Cardiac muscle cell (in vitro differentiated cells and primary cell): ENCODE measurements at regions not wholly inside any gene's neighbourhood (a gene's known extent, or its start where the extent isn't known, plus 50 kb on each side); places are given as distances from the start of the nearest gene placed in this dataset.

Experiments used
- DNase-seq, 2 donors: peaks; one replicate each; pipeline versions ENCODE4 v3.0.0 to v3.0.0-alpha.2; 2010 to 2017; ENCODE audit warnings: low read depth in 1 of 2, low spot score in 1 of 2
- H3K27ac ChIP-seq: fragments of 200-600 bp; sonication (generic); 2 replicates; pipeline ENCODE4 v1.5.1; 2016
- H3K27me3 ChIP-seq: fragments of 200-600 bp; sonication (generic); 2 replicates; pipeline ENCODE4 v1.6.0; 2016; ENCODE audit warnings: control low read depth
- H3K36me3 ChIP-seq: fragments of 200-600 bp; sonication (generic); 2 replicates; pipeline ENCODE4 v1.5.1; 2016; ENCODE audit warnings: control low read depth
- H3K4me1 ChIP-seq: fragments of 200-600 bp; sonication (generic); 2 replicates; pipeline ENCODE4 v1.8.1; 2017; ENCODE audit warnings: low read depth, mild to moderate bottlenecking, mixed run types
- H3K4me3 ChIP-seq: fragments of 200-600 bp; sonication (generic); 2 replicates; pipeline ENCODE4 v1.5.1; 2016; ENCODE audit warnings: mild to moderate bottlenecking
- H3K9me3 ChIP-seq: fragments of 200-600 bp; sonication (generic); 2 replicates; pipeline ENCODE4 v1.5.1; 2017; ENCODE audit warnings: low read depth, mild to moderate bottlenecking, control low read depth
- TF ChIP-seq, protein P1 (sequence below): IDR thresholded peaks from 2 replicates; pipeline ENCODE4 v1.5.1; 2012; ENCODE audit warnings: low read depth, mild to moderate bottlenecking, low read length

DNA sequence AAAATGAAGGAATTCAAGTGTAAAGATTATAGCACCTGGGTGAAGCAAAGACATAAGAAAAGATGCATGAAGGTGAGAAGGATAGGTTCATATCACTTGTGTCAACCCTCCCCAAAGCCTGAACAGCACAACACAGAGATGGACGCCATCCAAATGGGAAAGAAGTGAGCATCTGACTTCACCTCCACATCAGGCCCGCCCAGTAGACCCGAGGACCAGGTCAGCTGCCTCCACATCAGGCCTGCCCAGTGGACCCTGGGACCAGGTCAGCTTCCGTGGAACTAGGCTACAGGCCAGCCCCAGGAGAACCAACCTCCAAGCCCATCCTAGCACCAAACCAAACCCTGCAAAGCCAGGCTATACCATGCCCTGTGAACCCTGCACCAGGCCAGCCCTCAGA lies 862.9 kb downstream of the UQCRFS1 start:
- no peaks in the 10 kb centered on the region for H3K36me3 ChIP-seq
- no peak overlapping the region for H3K4me3 ChIP-seq
- no peaks in the 10 kb centered on the region for H3K27me3 ChIP-seq
- H3K27ac ChIP-seq: no peak overlapping the region
- TF ChIP-seq, protein P1, sequence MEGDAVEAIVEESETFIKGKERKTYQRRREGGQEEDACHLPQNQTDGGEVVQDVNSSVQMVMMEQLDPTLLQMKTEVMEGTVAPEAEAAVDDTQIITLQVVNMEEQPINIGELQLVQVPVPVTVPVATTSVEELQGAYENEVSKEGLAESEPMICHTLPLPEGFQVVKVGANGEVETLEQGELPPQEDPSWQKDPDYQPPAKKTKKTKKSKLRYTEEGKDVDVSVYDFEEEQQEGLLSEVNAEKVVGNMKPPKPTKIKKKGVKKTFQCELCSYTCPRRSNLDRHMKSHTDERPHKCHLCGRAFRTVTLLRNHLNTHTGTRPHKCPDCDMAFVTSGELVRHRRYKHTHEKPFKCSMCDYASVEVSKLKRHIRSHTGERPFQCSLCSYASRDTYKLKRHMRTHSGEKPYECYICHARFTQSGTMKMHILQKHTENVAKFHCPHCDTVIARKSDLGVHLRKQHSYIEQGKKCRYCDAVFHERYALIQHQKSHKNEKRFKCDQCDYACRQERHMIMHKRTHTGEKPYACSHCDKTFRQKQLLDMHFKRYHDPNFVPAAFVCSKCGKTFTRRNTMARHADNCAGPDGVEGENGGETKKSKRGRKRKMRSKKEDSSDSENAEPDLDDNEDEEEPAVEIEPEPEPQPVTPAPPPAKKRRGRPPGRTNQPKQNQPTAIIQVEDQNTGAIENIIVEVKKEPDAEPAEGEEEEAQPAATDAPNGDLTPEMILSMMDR: no peak
- DNase-seq: no peak
- no peaks in the 10 kb centered on the region for H3K9me3 ChIP-seq
- no peaks in the 10 kb centered on the region for H3K4me1 ChIP-seq

GRCh38 chr19:28349604-28350003 lies 863.3 kb downstream of the UQCRFS1 start:
- H3K9me3 ChIP-seq: no peaks in the 10 kb centered on the region
- H3K4me3 ChIP-seq: no peak overlapping the region
- no peak for DNase-seq
- H3K36me3 ChIP-seq: no peaks in the 10 kb centered on the region
- no peak overlapping the region for H3K27ac ChIP-seq
- H3K27me3 ChIP-seq: no peaks in the 10 kb centered on the region
- TF ChIP-seq, protein P1: no peak
- no peaks in the 10 kb centered on the region for H3K4me1 ChIP-seq

DNA sequence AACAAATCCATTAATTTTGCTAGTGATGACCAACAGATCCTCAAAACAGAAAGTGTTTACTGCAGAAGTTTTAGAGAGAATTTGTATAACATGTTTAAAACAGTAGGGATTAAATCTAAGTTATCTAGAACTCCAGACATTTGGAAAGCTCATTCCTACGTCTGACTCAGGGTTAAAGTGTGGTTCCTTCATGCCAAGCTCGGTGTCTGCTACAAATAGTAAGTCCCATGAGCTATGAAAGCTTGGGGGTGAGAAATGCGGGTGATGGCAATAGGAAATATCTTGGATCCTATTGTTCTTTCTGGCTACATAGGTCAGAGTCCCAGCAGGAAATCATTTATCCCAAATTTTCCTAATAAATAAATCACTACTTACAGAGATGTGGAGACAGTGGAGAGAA lies 867.1 kb downstream of the UQCRFS1 start:
- TF ChIP-seq, protein P1: no peak

DNA sequence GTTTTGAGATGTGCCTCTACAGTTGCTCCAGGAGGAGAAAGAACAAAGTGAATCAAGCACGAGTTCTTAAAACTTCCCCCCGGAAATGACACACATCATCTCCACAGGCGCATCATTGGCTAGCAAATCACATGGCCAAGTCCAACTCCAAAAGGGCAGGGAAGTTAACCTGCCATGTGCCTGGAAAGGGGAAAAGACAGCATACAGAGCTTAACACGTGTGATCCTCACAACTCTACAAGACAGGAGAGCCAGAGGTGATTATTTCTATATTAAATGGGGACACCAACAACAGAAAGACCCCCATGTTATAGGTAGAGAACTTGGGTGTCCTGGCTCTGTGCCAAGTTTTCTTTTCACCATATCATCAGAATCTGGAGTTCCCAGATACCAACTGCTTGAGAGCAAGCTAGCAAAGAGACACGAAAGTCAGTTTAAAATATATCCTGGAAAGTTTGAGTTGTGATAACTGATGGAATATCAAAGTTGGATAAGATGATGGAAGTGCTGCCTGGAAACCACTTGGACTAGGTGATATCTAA lies 871.1 kb downstream of the UQCRFS1 start:
- H3K4me1 ChIP-seq: no peaks in the 10 kb centered on the region
- no peak overlapping the region for H3K4me3 ChIP-seq
- H3K9me3 ChIP-seq: no peaks in the 10 kb centered on the region
- no peaks in the 10 kb centered on the region for H3K36me3 ChIP-seq
- no peak for DNase-seq
- TF ChIP-seq, protein P1: no peak
- H3K27ac ChIP-seq: no peak overlapping the region
- no peaks in the 10 kb centered on the region for H3K27me3 ChIP-seq

More for the DNA sequence above, 867.1 kb downstream of the UQCRFS1 start:
- Histone ChIP-seq H3K27ac (no peak overlapping the region), H3K9me3 (no peaks in the 10 kb centered on the region), H3K4me3 (no peak overlapping the region), H3K36me3 (no peaks in the 10 kb centered on the region), H3K4me1 (no peaks in the 10 kb centered on the region), H3K27me3 (no peaks in the 10 kb centered on the region)
- DNase-seq: no peak

GRCh38 chr19:28334419-28334818 lies 878.5 kb downstream of the UQCRFS1 start:
- Histone ChIP-seq H3K27me3 (peaks cover 4% of the 10 kb centered on the region), H3K36me3 (no peaks in the 10 kb centered on the region), H3K4me3 (no peak overlapping the region), H3K9me3 (no peaks in the 10 kb centered on the region), H3K4me1 (no peaks in the 10 kb centered on the region), H3K27ac (no peak overlapping the region)
- DNase-seq: no peak
- TF ChIP-seq, protein P1: no peak

DNA sequence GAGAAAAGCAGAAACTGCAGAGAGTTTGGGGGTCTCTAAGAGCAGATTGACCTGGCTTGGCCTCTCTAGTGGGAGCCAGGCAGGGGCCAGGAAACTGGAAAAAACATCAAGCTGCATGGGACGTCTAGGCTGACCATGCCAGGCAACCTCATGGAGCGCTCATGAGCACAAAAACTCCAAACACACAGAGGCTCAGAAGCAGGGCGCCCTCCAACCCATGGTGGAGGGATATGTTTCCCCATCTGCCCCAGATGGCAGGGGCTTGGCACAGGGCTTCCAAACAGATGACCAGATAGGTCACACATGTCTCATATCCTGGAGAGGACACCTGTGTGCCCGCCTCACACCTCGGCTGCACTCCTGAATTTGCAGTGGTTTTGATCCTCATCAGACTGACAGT lies 879.0 kb downstream of the UQCRFS1 start:
- Histone ChIP-seq H3K4me3 (no peak overlapping the region), H3K9me3 (no peaks in the 10 kb centered on the region), H3K27me3 (peaks cover 4% of the 10 kb centered on the region), H3K27ac (no peak overlapping the region), H3K4me1 (no peaks in the 10 kb centered on the region), H3K36me3 (no peaks in the 10 kb centered on the region)
- DNase-seq: no peak
- TF ChIP-seq, protein P1: no peak
